ENCODE measurements at regions not wholly inside any gene's neighbourhood (a gene's known extent, or its start where the extent isn't known, plus 50 kb on each side); places are given as distances from the start of the nearest gene placed in this dataset.

DNA sequence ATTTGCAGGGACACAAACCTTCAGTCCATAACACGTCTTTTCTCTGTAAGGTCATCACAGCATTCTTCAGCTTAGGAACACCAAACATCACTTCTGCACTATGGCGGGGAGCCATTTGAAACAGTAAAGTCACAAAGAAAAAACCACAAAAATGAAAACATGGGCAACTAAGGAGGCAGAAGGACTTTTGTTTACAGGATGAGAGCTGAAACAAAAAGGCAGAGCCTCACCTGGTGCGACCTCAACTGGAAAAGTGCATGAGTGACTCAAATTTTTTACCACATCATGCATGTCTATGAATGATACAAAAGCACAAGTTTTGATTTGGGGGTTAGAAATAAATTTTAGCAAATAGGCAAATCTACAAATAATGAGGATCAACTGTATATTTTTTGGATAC is 68.2 kb upstream of the TNFAIP3 start:
- TF ChIP-seq EP300 (IDR thresholded peaks at IDR 0.05; ENCODE audit: borderline replicate concordance) (no peak), YY1 (IDR thresholded peaks at IDR 0.05; ENCODE audit: low read depth) (no peak), RAD21 (IDR thresholded peaks at IDR 0.05; ENCODE audit: low read depth) (no peak), TEAD4 (IDR thresholded peaks at IDR 0.05) (no peak), CREB1 (IDR thresholded peaks at IDR 0.05; ENCODE audit: low read depth) (no peak), TAF1 (IDR thresholded peaks at IDR 0.05; ENCODE audit: low read depth) (no peak), TCF12 (IDR thresholded peaks at IDR 0.05; ENCODE audit: low read depth) (no peak), EGR1 (IDR thresholded peaks at IDR 0.05) (no peak), CEBPB (IDR thresholded peaks at IDR 0.05) (no peak), ZBTB7A (IDR thresholded peaks at IDR 0.05; ENCODE audit: low read depth) (no peak), NFIC (IDR thresholded peaks at IDR 0.05) (no peak), FOXM1 (IDR thresholded peaks at IDR 0.05; ENCODE audit: borderline replicate concordance, low read depth) (no peak)
- TF ChIP-seq, protein P1, sequence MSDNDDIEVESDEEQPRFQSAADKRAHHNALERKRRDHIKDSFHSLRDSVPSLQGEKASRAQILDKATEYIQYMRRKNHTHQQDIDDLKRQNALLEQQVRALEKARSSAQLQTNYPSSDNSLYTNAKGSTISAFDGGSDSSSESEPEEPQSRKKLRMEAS (IDR thresholded peaks at IDR 0.05): no peak
- TF ChIP-seq, protein P2, sequence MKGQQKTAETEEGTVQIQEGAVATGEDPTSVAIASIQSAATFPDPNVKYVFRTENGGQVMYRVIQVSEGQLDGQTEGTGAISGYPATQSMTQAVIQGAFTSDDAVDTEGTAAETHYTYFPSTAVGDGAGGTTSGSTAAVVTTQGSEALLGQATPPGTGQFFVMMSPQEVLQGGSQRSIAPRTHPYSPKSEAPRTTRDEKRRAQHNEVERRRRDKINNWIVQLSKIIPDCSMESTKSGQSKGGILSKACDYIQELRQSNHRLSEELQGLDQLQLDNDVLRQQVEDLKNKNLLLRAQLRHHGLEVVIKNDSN (IDR thresholded peaks at IDR 0.05): no peak
- TF ChIP-seq, protein P3, sequence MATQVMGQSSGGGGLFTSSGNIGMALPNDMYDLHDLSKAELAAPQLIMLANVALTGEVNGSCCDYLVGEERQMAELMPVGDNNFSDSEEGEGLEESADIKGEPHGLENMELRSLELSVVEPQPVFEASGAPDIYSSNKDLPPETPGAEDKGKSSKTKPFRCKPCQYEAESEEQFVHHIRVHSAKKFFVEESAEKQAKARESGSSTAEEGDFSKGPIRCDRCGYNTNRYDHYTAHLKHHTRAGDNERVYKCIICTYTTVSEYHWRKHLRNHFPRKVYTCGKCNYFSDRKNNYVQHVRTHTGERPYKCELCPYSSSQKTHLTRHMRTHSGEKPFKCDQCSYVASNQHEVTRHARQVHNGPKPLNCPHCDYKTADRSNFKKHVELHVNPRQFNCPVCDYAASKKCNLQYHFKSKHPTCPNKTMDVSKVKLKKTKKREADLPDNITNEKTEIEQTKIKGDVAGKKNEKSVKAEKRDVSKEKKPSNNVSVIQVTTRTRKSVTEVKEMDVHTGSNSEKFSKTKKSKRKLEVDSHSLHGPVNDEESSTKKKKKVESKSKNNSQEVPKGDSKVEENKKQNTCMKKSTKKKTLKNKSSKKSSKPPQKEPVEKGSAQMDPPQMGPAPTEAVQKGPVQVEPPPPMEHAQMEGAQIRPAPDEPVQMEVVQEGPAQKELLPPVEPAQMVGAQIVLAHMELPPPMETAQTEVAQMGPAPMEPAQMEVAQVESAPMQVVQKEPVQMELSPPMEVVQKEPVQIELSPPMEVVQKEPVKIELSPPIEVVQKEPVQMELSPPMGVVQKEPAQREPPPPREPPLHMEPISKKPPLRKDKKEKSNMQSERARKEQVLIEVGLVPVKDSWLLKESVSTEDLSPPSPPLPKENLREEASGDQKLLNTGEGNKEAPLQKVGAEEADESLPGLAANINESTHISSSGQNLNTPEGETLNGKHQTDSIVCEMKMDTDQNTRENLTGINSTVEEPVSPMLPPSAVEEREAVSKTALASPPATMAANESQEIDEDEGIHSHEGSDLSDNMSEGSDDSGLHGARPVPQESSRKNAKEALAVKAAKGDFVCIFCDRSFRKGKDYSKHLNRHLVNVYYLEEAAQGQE (IDR thresholded peaks at IDR 0.05; ENCODE audit: low read depth): no peak

DNA sequence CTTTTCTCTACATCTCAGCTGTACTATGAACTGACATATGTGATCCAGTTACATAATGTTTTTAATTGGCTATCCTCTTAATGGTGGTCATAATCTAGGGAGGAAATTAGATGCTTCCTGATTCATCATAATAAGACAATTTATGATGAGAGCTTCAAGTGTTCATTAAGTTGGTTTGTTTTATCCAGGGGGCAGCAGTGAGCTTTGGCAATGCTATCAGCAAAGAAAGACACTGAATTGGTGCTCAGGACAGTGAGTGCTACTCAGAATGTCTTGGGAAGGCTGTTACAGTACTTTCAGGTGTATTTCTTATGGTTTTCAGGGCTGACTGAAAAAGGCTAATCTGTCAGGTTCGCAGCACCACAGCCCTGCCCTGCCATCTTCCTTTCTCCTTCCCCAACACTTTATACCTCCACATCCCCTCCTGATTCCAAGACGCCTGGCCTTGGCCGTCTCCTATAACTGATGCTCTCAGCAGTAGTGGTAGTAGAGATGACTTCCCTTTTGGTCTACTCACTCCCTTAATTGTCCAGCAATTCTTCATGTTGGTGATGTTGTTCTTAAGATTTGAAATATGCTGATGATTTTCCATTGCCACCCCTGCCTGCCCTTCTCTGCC is 67.0 kb upstream of the TNFAIP3 start:
- TF ChIP-seq TAF1 (IDR thresholded peaks at IDR 0.05; ENCODE audit: low read depth) (no peak), TCF12 (IDR thresholded peaks at IDR 0.05; ENCODE audit: low read depth) (no peak), RAD21 (IDR thresholded peaks at IDR 0.05; ENCODE audit: low read depth) (peak; percentile 67)

DNA sequence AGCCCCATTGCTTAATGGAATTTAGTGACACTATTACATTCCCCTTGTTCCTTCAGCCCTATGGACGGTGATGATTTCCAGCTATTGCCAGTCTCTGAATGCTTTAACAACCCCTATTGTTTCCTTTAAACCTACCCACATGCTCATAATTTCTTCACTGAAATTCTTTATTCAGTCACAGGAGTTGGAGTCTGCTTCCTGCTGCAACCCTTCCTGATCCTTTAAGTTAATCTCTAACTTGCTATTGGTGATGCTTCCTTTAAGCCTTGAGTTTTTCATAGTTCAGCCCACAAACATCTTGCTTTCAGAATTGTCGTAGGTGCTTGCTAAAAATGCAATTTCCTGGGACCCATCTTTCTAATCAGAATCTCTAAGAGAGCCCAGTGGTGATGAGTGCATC is 66.3 kb upstream of the TNFAIP3 start:
- TF ChIP-seq YY1 (IDR thresholded peaks at IDR 0.05; ENCODE audit: low read depth): no peak
- TF ChIP-seq TCF12 (IDR thresholded peaks at IDR 0.05; ENCODE audit: low read depth): no peak
- no peak for TF ChIP-seq RAD21 (IDR thresholded peaks at IDR 0.05; ENCODE audit: low read depth)
- TF ChIP-seq NFIC (IDR thresholded peaks at IDR 0.05): no peak
- TF ChIP-seq, protein P2 (IDR thresholded peaks at IDR 0.05): no peak
- TF ChIP-seq, protein P1 (IDR thresholded peaks at IDR 0.05): no peak
- no peak for TF ChIP-seq TAF1 (IDR thresholded peaks at IDR 0.05; ENCODE audit: low read depth)
- no peak for TF ChIP-seq EGR1 (IDR thresholded peaks at IDR 0.05)
- TF ChIP-seq FOXM1 (IDR thresholded peaks at IDR 0.05; ENCODE audit: borderline replicate concordance, low read depth): no peak

DNA sequence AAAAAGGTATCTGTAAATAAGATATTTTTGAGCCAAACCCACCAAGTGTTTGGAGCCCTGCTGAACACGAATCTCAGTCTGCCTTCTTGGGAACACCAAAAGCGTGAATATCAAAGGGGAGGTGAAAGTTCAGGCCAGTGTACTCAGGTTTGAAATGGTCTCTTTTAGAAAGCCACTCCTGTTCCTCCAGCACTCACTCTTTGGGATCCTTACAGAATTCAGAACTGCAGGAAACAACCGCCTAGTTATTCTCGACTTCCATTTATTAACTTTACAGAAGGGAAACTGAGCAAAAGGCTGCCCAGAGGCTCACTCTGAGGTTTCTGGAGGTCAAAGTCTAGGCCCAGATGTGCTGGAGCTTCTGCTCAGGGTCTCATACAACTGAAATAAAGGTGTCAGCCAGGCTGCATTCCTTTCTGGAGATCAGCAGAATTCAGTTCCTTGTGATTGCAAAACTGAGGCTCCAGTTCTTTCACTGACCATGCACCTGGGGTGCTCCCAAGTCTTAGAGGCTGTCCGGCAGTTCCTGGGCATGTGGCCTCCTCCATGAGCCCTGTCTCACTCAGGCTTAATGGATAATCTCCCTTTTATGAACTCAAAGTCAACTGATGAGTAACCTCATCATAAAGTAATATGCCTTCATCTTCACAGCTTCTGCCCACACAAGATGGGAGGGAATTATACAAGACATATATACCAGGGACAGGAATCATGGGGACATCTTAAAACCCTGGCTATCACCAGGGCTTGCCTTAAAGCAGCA is 65.5 kb upstream of the TNFAIP3 start:
- TF ChIP-seq TCF12 (IDR thresholded peaks at IDR 0.05; ENCODE audit: low read depth): no peak
- TF ChIP-seq, protein P3 (IDR thresholded peaks at IDR 0.05; ENCODE audit: low read depth): no peak
- no peak for TF ChIP-seq EGR1 (IDR thresholded peaks at IDR 0.05)
- TF ChIP-seq, protein P2 (IDR thresholded peaks at IDR 0.05): no peak
- TF ChIP-seq, protein P1 (IDR thresholded peaks at IDR 0.05): no peak
- TF ChIP-seq YY1 (IDR thresholded peaks at IDR 0.05; ENCODE audit: low read depth): no peak
- TF ChIP-seq CREB1 (IDR thresholded peaks at IDR 0.05; ENCODE audit: low read depth): no peak
- no peak for TF ChIP-seq CEBPB (IDR thresholded peaks at IDR 0.05)
- TF ChIP-seq TAF1 (IDR thresholded peaks at IDR 0.05; ENCODE audit: low read depth): no peak
- no peak for TF ChIP-seq FOXM1 (IDR thresholded peaks at IDR 0.05; ENCODE audit: borderline replicate concordance, low read depth)
- TF ChIP-seq EP300 (IDR thresholded peaks at IDR 0.05; ENCODE audit: borderline replicate concordance): no peak
- TF ChIP-seq RAD21 (IDR thresholded peaks at IDR 0.05; ENCODE audit: low read depth): no peak
- no peak for TF ChIP-seq TEAD4 (IDR thresholded peaks at IDR 0.05)
- no peak for TF ChIP-seq ZBTB7A (IDR thresholded peaks at IDR 0.05; ENCODE audit: low read depth)
- no peak for TF ChIP-seq NFIC (IDR thresholded peaks at IDR 0.05)
